GM18861 (cell line): ENCODE measurements at regions not wholly inside any gene's neighbourhood (a gene's known extent, or its start where the extent isn't known, plus 50 kb on each side); places are given as distances from the start of the nearest gene placed in this dataset.
"Not testable (repeated sequence)": the region's sequence is repeated elsewhere in the genome, so short reads cannot be mapped to it uniquely, and the experiment has no call there.

Experiments
- ATAC-seq: cut with Tn5 transposase; IDR thresholded peaks from one replicate; pipeline ENCODE4 v1.9.1; 2021; ENCODE audit not compliant: unreplicated experiment

- ATAC-seq = no peak
Observed at GRCh38 chr2:235105821-235106359, 154.1 kb downstream of the SH3BP4 start.

GRCh38 chr2:235106874-235107639 is 155.2 kb downstream of the SH3BP4 start:
- ATAC-seq = no peak

GRCh38 chr2:235107640-235107951 is 155.8 kb downstream of the SH3BP4 start:
- ATAC-seq = no peak

GRCh38 chr2:235109561-235109960 is 157.7 kb downstream of the SH3BP4 start:
- ATAC-seq = not testable (repeated sequence)

- ATAC-seq = no peak
Observed at GRCh38 chr2:235112365-235112764, 160.5 kb downstream of the SH3BP4 start.

- no peak for ATAC-seq
Observed at GRCh38 chr2:235113854-235114253, 162.0 kb downstream of the SH3BP4 start.

- no peak for ATAC-seq
Observed at GRCh38 chr2:235114286-235114685, 162.5 kb downstream of the SH3BP4 start.

- no peak for ATAC-seq
Observed at GRCh38 chr2:235115521-235115920, 163.7 kb downstream of the SH3BP4 start.

- no peak for ATAC-seq
Observed at GRCh38 chr2:235116885-235117492, 165.2 kb downstream of the SH3BP4 start.

- ATAC-seq = no peak
Observed at GRCh38 chr2:235126768-235127167, 175.0 kb downstream of the SH3BP4 start.

GRCh38 chr2:235127931-235128330 is 176.1 kb downstream of the SH3BP4 start:
- no peak for ATAC-seq

- no peak for ATAC-seq
Observed at GRCh38 chr2:235129850-235130249, 178.0 kb downstream of the SH3BP4 start.

- no peak for ATAC-seq
Observed at GRCh38 chr2:235131334-235132305, 179.8 kb downstream of the SH3BP4 start.

GRCh38 chr2:235132651-235133050 is 180.8 kb downstream of the SH3BP4 start:
- ATAC-seq = no peak

- no peak for ATAC-seq
Observed at GRCh38 chr2:235133837-235134236, 182.0 kb downstream of the SH3BP4 start.

- ATAC-seq = no peak
Observed at GRCh38 chr2:235134420-235134819, 182.6 kb downstream of the SH3BP4 start.

GRCh38 chr2:235135195-235135965 is 183.6 kb downstream of the SH3BP4 start:
- no peak for ATAC-seq

- ATAC-seq = no peak
Observed at GRCh38 chr2:235135990-235136561, 184.3 kb downstream of the SH3BP4 start.

- no peak for ATAC-seq
Observed at GRCh38 chr2:235138339-235138738, 186.5 kb downstream of the SH3BP4 start.
